Right lobe of liver (tissue), 4 donors: ENCODE measurements at regions not wholly inside any gene's neighbourhood (a gene's known extent, or its start where the extent isn't known, plus 50 kb on each side); places are given as distances from the start of the nearest gene placed in this dataset.

Experiments
- POLR2A ChIP-seq: fragments of 450-650 bp; IDR thresholded peaks from one replicate; pipeline ENCODE4 v1.6.1; 2017; ENCODE audit warnings: antibody characterized with exemption, mild to moderate bottlenecking
- TF ChIP-seq, protein P1 (sequence below), 4 donors: fragments of 200-600 bp in 3 of 4; fragments of 450-650 bp in 1 of 4; IDR thresholded peaks; one replicate each; pipeline versions ENCODE4 v1.5.1 to v1.8.0; 2016 to 2022; ENCODE audit warnings: antibody characterized with exemption in 4 of 4, mild to moderate bottlenecking in 2 of 4
- donor health status: DM: no; HTN: no; CAD: no.
- donor health status: DM: no; HTN: no; CAD: no.
- donor health status: DM: no; HTN: yes; CAD: no.

DNA sequence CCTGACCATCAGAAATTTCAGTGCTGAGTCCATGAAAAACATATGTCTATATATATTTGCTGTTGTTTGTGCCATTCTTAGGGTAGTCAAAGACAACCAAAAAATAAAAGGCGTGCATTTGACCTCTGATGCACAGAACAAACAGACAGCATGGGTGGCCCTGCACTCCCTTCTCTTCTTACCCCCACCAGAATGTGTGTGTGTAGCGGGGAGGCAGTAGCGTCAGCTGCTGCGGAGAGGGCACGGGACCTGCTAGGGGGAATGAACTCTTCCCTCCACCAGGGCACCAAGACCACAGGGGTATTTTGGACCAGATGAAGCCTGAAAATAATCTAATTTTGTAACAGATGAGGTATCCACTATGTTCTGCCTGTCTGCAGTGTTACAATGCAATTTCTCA is 277.7 kb upstream of the ZNF32 start:
- no peak for TF ChIP-seq POLR2A
- TF ChIP-seq, protein P1, sequence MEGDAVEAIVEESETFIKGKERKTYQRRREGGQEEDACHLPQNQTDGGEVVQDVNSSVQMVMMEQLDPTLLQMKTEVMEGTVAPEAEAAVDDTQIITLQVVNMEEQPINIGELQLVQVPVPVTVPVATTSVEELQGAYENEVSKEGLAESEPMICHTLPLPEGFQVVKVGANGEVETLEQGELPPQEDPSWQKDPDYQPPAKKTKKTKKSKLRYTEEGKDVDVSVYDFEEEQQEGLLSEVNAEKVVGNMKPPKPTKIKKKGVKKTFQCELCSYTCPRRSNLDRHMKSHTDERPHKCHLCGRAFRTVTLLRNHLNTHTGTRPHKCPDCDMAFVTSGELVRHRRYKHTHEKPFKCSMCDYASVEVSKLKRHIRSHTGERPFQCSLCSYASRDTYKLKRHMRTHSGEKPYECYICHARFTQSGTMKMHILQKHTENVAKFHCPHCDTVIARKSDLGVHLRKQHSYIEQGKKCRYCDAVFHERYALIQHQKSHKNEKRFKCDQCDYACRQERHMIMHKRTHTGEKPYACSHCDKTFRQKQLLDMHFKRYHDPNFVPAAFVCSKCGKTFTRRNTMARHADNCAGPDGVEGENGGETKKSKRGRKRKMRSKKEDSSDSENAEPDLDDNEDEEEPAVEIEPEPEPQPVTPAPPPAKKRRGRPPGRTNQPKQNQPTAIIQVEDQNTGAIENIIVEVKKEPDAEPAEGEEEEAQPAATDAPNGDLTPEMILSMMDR (IDR thresholded peaks at IDR 0.05): no peak
